ENCODE measurements at regions not wholly inside any gene's neighbourhood (a gene's known extent, or its start where the extent isn't known, plus 50 kb on each side); places are given as distances from the start of the nearest gene placed in this dataset.

- H3K4me3 ChIP-seq (replicated peaks; ENCODE audit: insufficient read depth, low read length) = no peak overlapping the region
- no peak overlapping the region for H3K27ac ChIP-seq (replicated peaks)
- no peak for DNase-seq (ENCODE audit: low read depth in 1 of 2, low spot score in 1 of 2)
- H3K27me3 ChIP-seq (ENCODE audit: insufficient read depth, poor library complexity, severe bottlenecking) = no peaks in the 10 kb centered on the region
- TF ChIP-seq GABPA (IDR thresholded peaks at IDR 0.05; ENCODE audit: low read depth) (no peak), SPI1 (IDR thresholded peaks at IDR 0.05; ENCODE audit: borderline replicate concordance, low read depth) (no peak), REST (IDR thresholded peaks at IDR 0.05; ENCODE audit: insufficient replicate concordance, low read depth) (no peak), POLR2AphosphoS5 (IDR thresholded peaks at IDR 0.05; ENCODE audit: low read depth) (no peak), CTCF (IDR thresholded peaks at IDR 0.05; ENCODE audit: insufficient read depth, low read length) (no peak)
Measured at GRCh38 chr20:39878320-39878719, 810.7 kb downstream of the MAFB start.

GRCh38 chr20:39877788-39878187 lies 811.2 kb downstream of the MAFB start:
- Histone ChIP-seq H3K4me3 (replicated peaks; ENCODE audit: insufficient read depth, low read length) (no peak overlapping the region), H3K27ac (replicated peaks) (no peak overlapping the region), H3K27me3 (ENCODE audit: insufficient read depth, poor library complexity, severe bottlenecking) (no peaks in the 10 kb centered on the region)
- DNase-seq (ENCODE audit: low read depth in 1 of 2, low spot score in 1 of 2) = no peak
- TF ChIP-seq SPI1 (IDR thresholded peaks at IDR 0.05; ENCODE audit: borderline replicate concordance, low read depth) (no peak), POLR2AphosphoS5 (IDR thresholded peaks at IDR 0.05; ENCODE audit: low read depth) (no peak), CTCF (IDR thresholded peaks at IDR 0.05; ENCODE audit: insufficient read depth, low read length) (no peak), GABPA (IDR thresholded peaks at IDR 0.05; ENCODE audit: low read depth) (no peak), REST (IDR thresholded peaks at IDR 0.05; ENCODE audit: insufficient replicate concordance, low read depth) (no peak)

GRCh38 chr20:39876976-39877635 lies 811.9 kb downstream of the MAFB start:
- no peak for DNase-seq (ENCODE audit: low read depth in 1 of 2, low spot score in 1 of 2)
- Histone ChIP-seq H3K4me3 (replicated peaks; ENCODE audit: insufficient read depth, low read length) (no peak overlapping the region), H3K27me3 (ENCODE audit: insufficient read depth, poor library complexity, severe bottlenecking) (no peaks in the 10 kb centered on the region), H3K27ac (replicated peaks) (no peak overlapping the region)
- TF ChIP-seq CTCF (IDR thresholded peaks at IDR 0.05; ENCODE audit: insufficient read depth, low read length) = no peak
- no peak for TF ChIP-seq SPI1 (IDR thresholded peaks at IDR 0.05; ENCODE audit: borderline replicate concordance, low read depth)
- TF ChIP-seq GABPA (IDR thresholded peaks at IDR 0.05; ENCODE audit: low read depth) = no peak
- TF ChIP-seq REST (IDR thresholded peaks at IDR 0.05; ENCODE audit: insufficient replicate concordance, low read depth) = no peak
- TF ChIP-seq POLR2AphosphoS5 (IDR thresholded peaks at IDR 0.05; ENCODE audit: low read depth) = no peak
